ENCODE measurements at regions not wholly inside any gene's neighbourhood (a gene's known extent, or its start where the extent isn't known, plus 50 kb on each side); places are given as distances from the start of the nearest gene placed in this dataset.

GRCh38 chr12:94864987-94865386 lies 138.5 kb downstream of the NDUFA12 start:
- no TSS peak for BruUV-seq (replicated peaks)
- H3K36me3 ChIP-seq (ENCODE audit: control insufficient read depth in 1 of 2, insufficient read depth in 2 of 2, low read length in 2 of 2) = no peaks in the 10 kb centered on the region
- H4K20me1 ChIP-seq (ENCODE audit: insufficient read depth) = no peaks in the 10 kb centered on the region
- intact Hi-C loops (cut with micrococcal nuclease) = no loop called here
- H3K4me3 ChIP-seq (replicated peaks in 1 of 2; ENCODE audit: low read depth in 1 of 2, low read length in 2 of 2) = no peak overlapping the region
- no peak overlapping the region for H2AFZ ChIP-seq (ENCODE audit: low read depth, low read length, poor library complexity, severe bottlenecking)
- no peaks in the 10 kb centered on the region for H3K79me2 ChIP-seq (ENCODE audit: insufficient read depth, low read length)
- H3K4me2 ChIP-seq (ENCODE audit: low read length) = no peak overlapping the region
- no peaks in the 10 kb centered on the region for H3K4me1 ChIP-seq (ENCODE audit: control insufficient read depth in 1 of 2, insufficient read depth in 2 of 2, low read length in 2 of 2)
- H3K27ac ChIP-seq (ENCODE audit: low read depth, low read length) = no peak overlapping the region
- TF ChIP-seq ELF1 (IDR thresholded peaks at IDR 0.05; ENCODE audit: borderline replicate concordance, low read depth) = no peak
- no peak for TF ChIP-seq SRF (IDR thresholded peaks at IDR 0.05; ENCODE audit: low read depth)
- no peak for TF ChIP-seq REST (IDR thresholded peaks at IDR 0.05; ENCODE audit: low read depth)
- no peak for TF ChIP-seq FOSL1 (IDR thresholded peaks at IDR 0.05; ENCODE audit: low read depth)
- H3K9me3 ChIP-seq (ENCODE audit: control insufficient read depth in 1 of 2, insufficient read depth in 1 of 2, low read depth in 1 of 2, low read length in 2 of 2) = no peaks in the 10 kb centered on the region
- no peak for ATAC-seq
- no peaks in the 10 kb centered on the region for H3K9me2 ChIP-seq (ENCODE audit: insufficient read depth)
- POLR2A ChIA-PET = no interaction called here
- H3K9ac ChIP-seq (ENCODE audit: low read length) = no peak overlapping the region
- RAD21 ChIA-PET (ENCODE audit: low non-redundant PET in 1 of 2, low total read pairs in 2 of 2, uncharacterized antibody in 2 of 2, unreplicated experiment in 2 of 2) = no interaction called here
- DNase-seq (ENCODE audit: low read depth, low spot score) = no peak
- no peaks in the 10 kb centered on the region for H3K27me3 ChIP-seq (ENCODE audit: insufficient read depth, low read length)
- CTCF ChIA-PET = no interaction called here

- Histone ChIP-seq H2AFZ (ENCODE audit: low read depth, low read length, poor library complexity, severe bottlenecking) (no peak overlapping the region), H3K4me2 (ENCODE audit: low read length) (no peak overlapping the region), H4K20me1 (ENCODE audit: insufficient read depth) (no peaks in the 10 kb centered on the region), H3K27me3 (ENCODE audit: insufficient read depth, low read length) (no peaks in the 10 kb centered on the region), H3K27ac (ENCODE audit: low read depth, low read length) (no peak overlapping the region), H3K9me2 (ENCODE audit: insufficient read depth) (no peaks in the 10 kb centered on the region), H3K4me1 (ENCODE audit: control insufficient read depth in 1 of 2, insufficient read depth in 2 of 2, low read length in 2 of 2) (no peaks in the 10 kb centered on the region), H3K9me3 (ENCODE audit: control insufficient read depth in 1 of 2, insufficient read depth in 1 of 2, low read depth in 1 of 2, low read length in 2 of 2) (no peaks in the 10 kb centered on the region), H3K9ac (ENCODE audit: low read length) (no peak overlapping the region), H3K36me3 (ENCODE audit: control insufficient read depth in 1 of 2, insufficient read depth in 2 of 2, low read length in 2 of 2) (no peaks in the 10 kb centered on the region), H3K79me2 (ENCODE audit: insufficient read depth, low read length) (no peaks in the 10 kb centered on the region), H3K4me3 (replicated peaks in 1 of 2; ENCODE audit: low read depth in 1 of 2, low read length in 2 of 2) (no peak overlapping the region)
- intact Hi-C loops (cut with micrococcal nuclease) = no loop called here
- no TSS peak for BruUV-seq (replicated peaks)
- DNase-seq (ENCODE audit: low read depth, low spot score) = no peak
- ChIA-PET POLR2A (no interaction called here), RAD21 (ENCODE audit: low non-redundant PET in 1 of 2, low total read pairs in 2 of 2, uncharacterized antibody in 2 of 2, unreplicated experiment in 2 of 2) (no interaction called here), CTCF (no interaction called here)
- no peak for ATAC-seq
- TF ChIP-seq SIN3A (IDR thresholded peaks at IDR 0.05; ENCODE audit: low read depth) = no peak
- TF ChIP-seq POLR2A (IDR thresholded peaks at IDR 0.05; ENCODE audit: borderline replicate concordance, extremely low read depth, insufficient read depth, insufficient read length) = no peak
- no peak for TF ChIP-seq MAX (IDR thresholded peaks at IDR 0.05)
- TF ChIP-seq ZBTB33 (IDR thresholded peaks at IDR 0.05; ENCODE audit: extremely low read depth, insufficient replicate concordance, low read length) = no peak
- no peak for TF ChIP-seq TCF7L2 (IDR thresholded peaks at IDR 0.05; ENCODE audit: borderline replicate concordance, extremely low read depth, insufficient read depth, insufficient read length)
- TF ChIP-seq ZNF274 (IDR thresholded peaks at IDR 0.05; ENCODE audit: low read depth, low read length) = no peak
- TF ChIP-seq EZH2 (IDR thresholded peaks at IDR 0.05) = no peak
Observed at GRCh38 chr12:94863321-94864035, 140.0 kb downstream of the NDUFA12 start.

All from HCT116 (cell line).